Glutamatergic neuron (in vitro differentiated cells): ENCODE measurements at regions not wholly inside any gene's neighbourhood (a gene's known extent, or its start where the extent isn't known, plus 50 kb on each side); places are given as distances from the start of the nearest gene placed in this dataset.

Experiments used
- DNase-seq: peaks from one replicate; pipeline ENCODE4 v3.0.0; 2022
- H3K27ac Mint-ChIP-seq: one replicate; pipeline ENCODE4 v1.8.0; 2020; ENCODE audit warnings: mild to moderate bottlenecking, mixed read lengths, inconsistent platforms; ENCODE audit not compliant: unreplicated experiment
- H3K27me3 Mint-ChIP-seq: one replicate; pipeline ENCODE4 v1.8.0; 2020; ENCODE audit warnings: mild to moderate bottlenecking, moderate library complexity, mixed read lengths, inconsistent platforms; ENCODE audit not compliant: unreplicated experiment
- H3K36me3 Mint-ChIP-seq: one replicate; pipeline ENCODE4 v1.8.0; 2020; ENCODE audit warnings: mild to moderate bottlenecking, mixed read lengths, inconsistent platforms; ENCODE audit not compliant: unreplicated experiment
- H3K4me1 Mint-ChIP-seq: one replicate; pipeline ENCODE4 v1.8.0; 2020; ENCODE audit warnings: mild to moderate bottlenecking, low read depth, mixed read lengths, inconsistent platforms; ENCODE audit not compliant: unreplicated experiment
- H3K4me3 Mint-ChIP-seq: one replicate; pipeline ENCODE4 v1.8.0; 2020; ENCODE audit warnings: mild to moderate bottlenecking, mixed read lengths, inconsistent platforms; ENCODE audit not compliant: unreplicated experiment
- H3K9me3 Mint-ChIP-seq: one replicate; pipeline ENCODE4 v1.8.0; 2020; ENCODE audit warnings: mild to moderate bottlenecking, moderate library complexity, mixed read lengths, inconsistent platforms; ENCODE audit not compliant: unreplicated experiment
- TF ChIP-seq, protein P1 (sequence below): fragments of 200-600 bp; sonication (generic); IDR thresholded peaks from one replicate; pipeline ENCODE4 v1.5.0; 2021; ENCODE audit not compliant: partially characterized antibody, unreplicated experiment

DNA sequence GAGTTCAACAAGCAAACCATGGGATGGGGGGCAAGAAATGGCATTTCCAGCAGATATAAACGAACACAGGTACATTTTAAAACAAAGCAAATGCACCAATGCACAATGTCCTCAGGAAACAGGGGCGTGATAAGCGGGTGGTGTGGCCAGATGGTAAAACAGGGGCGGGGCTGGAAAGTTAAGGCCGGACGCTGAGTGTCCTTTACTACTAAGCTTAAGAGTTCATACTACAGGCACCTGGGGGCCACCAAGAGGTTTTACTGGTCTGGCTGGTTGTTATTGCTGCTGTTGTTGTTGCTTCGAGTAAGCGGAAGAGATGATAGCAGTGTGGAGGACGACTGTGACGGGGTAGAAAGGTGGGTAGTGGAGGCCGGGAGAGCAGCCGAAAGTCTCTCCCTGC lies 99.8 kb downstream of the ATPSCKMT start:
- H3K27me3 Mint-ChIP-seq: peaks cover 6% of the 10 kb centered on the region
- no peak for DNase-seq
- H3K9me3 Mint-ChIP-seq: peaks cover 6% of the 10 kb centered on the region
- no peaks in the 10 kb centered on the region for H3K4me1 Mint-ChIP-seq
- TF ChIP-seq, protein P1, sequence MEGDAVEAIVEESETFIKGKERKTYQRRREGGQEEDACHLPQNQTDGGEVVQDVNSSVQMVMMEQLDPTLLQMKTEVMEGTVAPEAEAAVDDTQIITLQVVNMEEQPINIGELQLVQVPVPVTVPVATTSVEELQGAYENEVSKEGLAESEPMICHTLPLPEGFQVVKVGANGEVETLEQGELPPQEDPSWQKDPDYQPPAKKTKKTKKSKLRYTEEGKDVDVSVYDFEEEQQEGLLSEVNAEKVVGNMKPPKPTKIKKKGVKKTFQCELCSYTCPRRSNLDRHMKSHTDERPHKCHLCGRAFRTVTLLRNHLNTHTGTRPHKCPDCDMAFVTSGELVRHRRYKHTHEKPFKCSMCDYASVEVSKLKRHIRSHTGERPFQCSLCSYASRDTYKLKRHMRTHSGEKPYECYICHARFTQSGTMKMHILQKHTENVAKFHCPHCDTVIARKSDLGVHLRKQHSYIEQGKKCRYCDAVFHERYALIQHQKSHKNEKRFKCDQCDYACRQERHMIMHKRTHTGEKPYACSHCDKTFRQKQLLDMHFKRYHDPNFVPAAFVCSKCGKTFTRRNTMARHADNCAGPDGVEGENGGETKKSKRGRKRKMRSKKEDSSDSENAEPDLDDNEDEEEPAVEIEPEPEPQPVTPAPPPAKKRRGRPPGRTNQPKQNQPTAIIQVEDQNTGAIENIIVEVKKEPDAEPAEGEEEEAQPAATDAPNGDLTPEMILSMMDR: no peak
- no peak overlapping the region for H3K27ac Mint-ChIP-seq
- no peaks in the 10 kb centered on the region for H3K36me3 Mint-ChIP-seq
- H3K4me3 Mint-ChIP-seq: no peak overlapping the region

DNA sequence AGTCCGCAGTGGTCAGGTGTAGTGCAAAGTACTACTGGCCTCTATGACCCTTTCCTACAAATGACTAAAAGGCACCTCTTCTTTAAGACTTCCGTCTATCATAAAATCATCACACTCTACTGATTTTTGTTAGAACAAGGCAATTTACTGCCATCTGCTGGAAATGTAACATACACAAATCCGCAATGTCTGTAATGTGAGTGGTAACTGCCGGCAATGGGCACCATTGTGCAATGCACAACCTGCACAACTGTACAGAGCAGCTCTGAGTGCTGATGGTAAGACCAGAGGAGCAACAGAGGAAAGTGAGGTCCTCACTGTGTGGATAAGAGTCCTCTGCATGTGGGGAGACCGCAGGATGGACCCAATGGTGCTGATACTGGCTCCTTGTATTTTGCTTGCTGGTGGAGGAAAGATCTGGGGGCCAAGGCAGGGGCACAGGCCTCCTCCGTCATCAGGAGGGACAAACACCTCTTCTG lies 103.7 kb downstream of the ATPSCKMT start:
- TF ChIP-seq, protein P1: no peak
- DNase-seq: no peak

DNA sequence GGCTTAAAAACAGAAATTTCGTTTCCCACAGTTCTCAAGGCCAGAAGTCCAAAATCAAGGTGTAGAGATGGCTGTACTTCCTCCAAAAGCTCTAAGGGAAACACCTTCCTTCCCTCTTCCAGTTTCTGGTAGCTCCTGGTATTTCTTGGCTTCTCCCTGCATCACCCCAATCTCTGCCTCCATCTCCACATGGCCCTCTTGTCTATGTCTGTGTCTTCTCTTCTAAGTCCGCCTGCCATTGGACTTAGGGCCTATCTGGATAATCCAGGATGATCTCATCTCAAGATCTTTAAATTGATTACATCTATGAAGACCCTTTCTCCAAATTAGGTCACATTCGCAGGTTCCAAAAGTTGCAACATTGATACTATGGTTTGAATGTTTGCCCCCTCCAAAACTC lies 105.6 kb downstream of the ATPSCKMT start:
- Mint-ChIP-seq H3K27me3 (peaks cover 6% of the 10 kb centered on the region), H3K9me3 (no peaks in the 10 kb centered on the region), H3K36me3 (peaks cover 4% of the 10 kb centered on the region)

More for the DNA sequence above, 103.7 kb downstream of the ATPSCKMT start:
- H3K36me3 Mint-ChIP-seq: peaks cover 4% of the 10 kb centered on the region
- peaks cover 6% of the 10 kb centered on the region for H3K27me3 Mint-ChIP-seq
- peaks cover 6% of the 10 kb centered on the region for H3K9me3 Mint-ChIP-seq
- H3K27ac Mint-ChIP-seq: no peak overlapping the region
- no peak overlapping the region for H3K4me3 Mint-ChIP-seq
- no peaks in the 10 kb centered on the region for H3K4me1 Mint-ChIP-seq

DNA sequence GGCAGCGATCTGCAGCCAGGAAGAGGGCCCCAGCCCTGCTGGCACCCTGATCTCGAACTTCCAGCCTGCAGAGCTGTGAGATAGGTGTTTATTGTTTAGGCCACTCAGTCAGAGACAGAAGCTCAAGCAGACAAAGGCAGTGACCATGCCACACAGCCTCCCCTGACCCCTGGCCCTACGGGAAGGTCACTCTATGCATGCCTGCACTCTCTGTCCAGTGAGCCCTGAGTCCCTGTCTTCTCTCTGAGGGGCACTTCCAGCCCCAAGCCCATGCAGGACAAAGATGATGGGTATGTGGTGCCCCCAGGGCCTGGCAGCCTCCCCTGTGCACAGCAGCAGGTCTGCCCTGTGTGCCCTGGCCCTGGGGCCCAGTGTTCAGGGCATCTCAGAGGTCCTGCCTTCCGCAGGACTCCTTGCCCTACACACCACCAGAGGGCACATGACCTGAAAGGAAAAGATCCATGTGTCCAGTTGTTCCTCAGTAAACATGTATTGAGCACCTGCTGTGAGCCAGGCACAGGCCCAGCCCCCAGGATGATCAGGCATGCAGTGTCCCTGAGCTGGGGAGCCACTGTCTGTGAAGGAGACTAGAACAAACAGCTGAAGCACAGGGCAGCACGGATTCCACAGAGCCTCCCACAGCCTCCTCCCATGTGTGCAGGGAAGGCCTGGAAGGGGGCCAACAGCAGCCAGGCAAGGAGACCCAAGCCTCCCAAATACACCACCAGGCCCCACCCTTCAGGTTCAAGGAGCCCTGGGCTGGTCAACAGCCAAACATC lies 109.3 kb downstream of the ATPSCKMT start:
- peaks cover 4% of the 10 kb centered on the region for H3K36me3 Mint-ChIP-seq
- peaks cover 2% of the 10 kb centered on the region for H3K9me3 Mint-ChIP-seq
- DNase-seq: no peak
- TF ChIP-seq, protein P1: peak; percentile 44
- no peak overlapping the region for H3K4me3 Mint-ChIP-seq
- H3K27me3 Mint-ChIP-seq: no peaks in the 10 kb centered on the region
- no peaks in the 10 kb centered on the region for H3K4me1 Mint-ChIP-seq
- H3K27ac Mint-ChIP-seq: no peak overlapping the region

More for the DNA sequence above, 105.6 kb downstream of the ATPSCKMT start:
- no peak overlapping the region for H3K4me3 Mint-ChIP-seq
- no peak for DNase-seq
- TF ChIP-seq, protein P1: no peak
- H3K4me1 Mint-ChIP-seq: no peaks in the 10 kb centered on the region
- no peak overlapping the region for H3K27ac Mint-ChIP-seq

DNA sequence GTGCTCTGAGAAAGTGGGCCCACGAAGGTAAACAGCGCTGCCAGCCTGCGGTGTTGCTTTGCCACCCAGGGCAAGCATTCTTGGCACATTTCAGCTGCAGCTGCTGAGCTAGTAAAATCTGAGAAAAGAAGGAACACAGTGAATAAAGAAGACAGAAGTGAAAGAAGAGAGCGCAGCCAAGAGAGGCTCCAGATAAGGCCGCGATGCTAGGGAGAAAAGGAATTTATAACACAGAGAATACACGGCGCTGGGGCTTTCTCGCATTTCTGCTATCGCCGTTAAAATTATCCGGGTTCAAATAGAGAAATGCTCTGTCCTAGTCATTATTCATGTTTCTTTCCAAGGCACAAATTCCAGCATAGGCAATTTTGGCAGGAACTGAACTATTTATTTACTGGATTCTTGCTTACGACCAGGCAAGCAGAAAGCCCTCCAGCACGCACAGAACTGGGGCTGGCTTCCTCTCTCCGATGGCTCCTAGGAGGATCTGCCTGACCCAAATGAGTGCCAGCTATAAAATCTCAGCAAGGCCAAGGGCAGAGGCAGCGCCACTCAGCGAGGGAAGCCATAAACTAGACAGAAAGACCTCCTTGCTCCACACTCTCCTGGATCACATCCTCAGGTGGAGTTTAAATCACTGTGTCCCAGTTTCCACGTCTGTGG lies 111.2 kb downstream of the ATPSCKMT start:
- Mint-ChIP-seq H3K27ac (no peak overlapping the region), H3K9me3 (peaks cover 2% of the 10 kb centered on the region), H3K27me3 (no peaks in the 10 kb centered on the region), H3K4me3 (no peak overlapping the region), H3K4me1 (no peaks in the 10 kb centered on the region), H3K36me3 (no peaks in the 10 kb centered on the region)
- DNase-seq: no peak
- TF ChIP-seq, protein P1: no peak
